Endothelial cell of umbilical vein (primary cell): ENCODE measurements at regions not wholly inside any gene's neighbourhood (a gene's known extent, or its start where the extent isn't known, plus 50 kb on each side); places are given as distances from the start of the nearest gene placed in this dataset.

ENCODE experiments used
- BruUV-seq: library from RNA; stranded (reverse); fragments of 400-500 nt; replicated peaks from 2 replicates; lab custom pipeline; 2021; lab: Mats Ljungman, UMichigan
- CTCF ChIA-PET: fragments of 300-600, 350-600 bp; sonication (Branson Sonifier 250); formaldehyde crosslinking; loops from one replicate; lab custom pipeline; 2021; ENCODE audit warnings: antibody characterized with exemption, inconsistent platforms; lab: Charles Lee
- POLR2A ChIA-PET: fragments of 300-600, 350-600 bp; sonication (Branson Sonifier 250); formaldehyde crosslinking; loops from one replicate; lab custom pipeline; 2021; ENCODE audit warnings: antibody characterized with exemption, inconsistent platforms; lab: Charles Lee
- DNase-seq: peaks from one replicate; pipeline ENCODE4 v3.0.0-alpha.2; 2011; ENCODE audit warnings: low read depth, low spot score
- FAIRE-seq: peaks from 2 replicates; lab custom pipeline; 2011; peaks lifted over from hg19 to GRCh38; lab: Jason Lieb, UNC
- H2AFZ ChIP-seq: 2 replicates; pipeline ENCODE4 v1.6.0; 2012; ENCODE audit warnings: low read depth, low read length, control low read depth, inconsistent platforms
- H3K27ac ChIP-seq: 2 replicates; pipeline ENCODE4 v1.5.1; 2011; ENCODE audit warnings: low read depth, mild to moderate bottlenecking, control low read depth, low read length, moderate library complexity; ENCODE audit not compliant: insufficient read depth
- H3K27me3 ChIP-seq, 2 experiments: 2 replicates each; pipeline versions ENCODE4 v1.6.0 to v1.6.1; 2011; ENCODE audit warnings: low read length in 2 of 2, mixed read lengths in 1 of 2; ENCODE audit not compliant: control insufficient read depth in 2 of 2, insufficient read depth in 2 of 2
- H3K36me3 ChIP-seq, 2 experiments: 2 replicates in 1 of 2; 3 replicates in 1 of 2; pipeline ENCODE4 v1.5.1; 2011; ENCODE audit warnings: low read length in 2 of 2, mild to moderate bottlenecking in 1 of 2, moderate library complexity in 1 of 2; ENCODE audit not compliant: control insufficient read depth in 2 of 2, insufficient read depth in 2 of 2; ENCODE audit errors: extremely low read depth in 1 of 2
- H3K4me1 ChIP-seq: 3 replicates; pipeline ENCODE4 v1.5.1; 2011; ENCODE audit warnings: mild to moderate bottlenecking, low read length; ENCODE audit not compliant: control insufficient read depth, insufficient read depth; ENCODE audit errors: extremely low read depth
- H3K4me2 ChIP-seq: 2 replicates; pipeline ENCODE4 v1.6.1; 2011; ENCODE audit warnings: low read length, control low read depth, mixed read lengths; ENCODE audit not compliant: insufficient read depth
- H3K4me3 ChIP-seq, 3 experiments: fragments of 200-600 bp in 1 of 3; sonication (generic), shearing (Covaris generic) in 1 of 3; replicated peaks in 1 of 3; 2 replicates each; pipeline ENCODE4 v1.5.1; 2011 to 2016; ENCODE audit warnings: control low read depth in 3 of 3, low read length in 3 of 3, mild to moderate bottlenecking in 2 of 3, inconsistent platforms in 1 of 3, low read depth in 1 of 3, moderate library complexity in 1 of 3; ENCODE audit not compliant: insufficient read depth in 1 of 3
- H3K79me2 ChIP-seq: 2 replicates; pipeline ENCODE4 v1.6.0; 2012; ENCODE audit warnings: low read length, inconsistent platforms; ENCODE audit not compliant: control insufficient read depth, insufficient read depth
- H3K9ac ChIP-seq: replicated peaks from 2 replicates; pipeline ENCODE3; 2011; ENCODE audit warnings: low read length, control low read depth; ENCODE audit not compliant: insufficient read depth; ENCODE audit errors: extremely low read depth
- H3K9me1 ChIP-seq: replicated peaks from 3 replicates; pipeline ENCODE4 v1.6.0; 2011; ENCODE audit warnings: mild to moderate bottlenecking, low read length; ENCODE audit not compliant: control insufficient read depth, insufficient read depth; ENCODE audit errors: extremely low read depth
- H3K9me3 ChIP-seq: replicated peaks from 2 replicates; pipeline ENCODE4 v1.5.1; 2012; ENCODE audit warnings: low read length, inconsistent platforms; ENCODE audit not compliant: control insufficient read depth, insufficient read depth
- H4K20me1 ChIP-seq: replicated peaks from 2 replicates; pipeline ENCODE3; 2011; ENCODE audit warnings: mild to moderate bottlenecking, low read length; ENCODE audit not compliant: control insufficient read depth, insufficient read depth; ENCODE audit errors: extremely low read depth
- CTCF ChIP-seq, 2 donors: IDR thresholded peaks; 1 replicate in 1 of 2; 2 replicates in 1 of 2; pipeline ENCODE4 v1.5.1; 2011; ENCODE audit warnings: low read length in 2 of 2, mild to moderate bottlenecking in 2 of 2, moderate library complexity in 2 of 2, control low read depth in 1 of 2, inconsistent platforms in 1 of 2, low read depth in 1 of 2; ENCODE audit not compliant: insufficient read depth in 1 of 2; ENCODE audit errors: extremely low read depth in 1 of 2
- EZH2 ChIP-seq: IDR thresholded peaks from 2 replicates; pipeline ENCODE4 v1.6.1; 2012; ENCODE audit warnings: borderline replicate concordance, low read depth, mild to moderate bottlenecking, moderate library complexity, low read length, inconsistent platforms; ENCODE audit not compliant: severe bottlenecking
- FOS ChIP-seq: IDR thresholded peaks from 2 replicates; pipeline ENCODE4 v1.6.1; 2011; ENCODE audit warnings: mild to moderate bottlenecking, low read length, moderate library complexity, borderline replicate concordance; ENCODE audit not compliant: insufficient read depth
- GATA2 ChIP-seq: IDR thresholded peaks from 2 replicates; pipeline ENCODE4 v1.7.0; 2011; ENCODE audit warnings: low read depth, mild to moderate bottlenecking, moderate library complexity, mixed read lengths, low read length; ENCODE audit not compliant: insufficient read length, insufficient read depth
- JUN ChIP-seq: IDR thresholded peaks from 2 replicates; pipeline ENCODE4 v1.6.1; 2011; ENCODE audit warnings: borderline replicate concordance, low read depth; ENCODE audit not compliant: insufficient read length, insufficient read depth
- MAX ChIP-seq: IDR thresholded peaks from 2 replicates; pipeline ENCODE4 v1.6.1; 2011; ENCODE audit not compliant: insufficient read depth, insufficient read length
- MYC ChIP-seq: IDR thresholded peaks from one replicate; pipeline ENCODE4 v1.6.1; 2011; ENCODE audit warnings: mild to moderate bottlenecking, low read depth, low read length
- POLR2A ChIP-seq: IDR thresholded peaks from 2 replicates; pipeline ENCODE4 v1.6.1; 2012; ENCODE audit warnings: low read depth, mild to moderate bottlenecking, control low read depth, low read length
- POLR2AphosphoS5 ChIP-seq: IDR thresholded peaks from 2 replicates; pipeline ENCODE4 v1.6.1; 2012; ENCODE audit warnings: low read depth, mild to moderate bottlenecking, control low read depth, low read length, moderate library complexity; ENCODE audit not compliant: insufficient read depth
- dilution Hi-C: fragments of 300-500 bp; cut with MboI; formaldehyde crosslinking; loops from one replicate; pipeline ENCODE4 v1.15.0; 2019; ENCODE audit warnings: low sequenced_read_pairs; ENCODE audit not compliant: extremely low pct_ligation_motif_present
- intact Hi-C: fragments of 100-400 bp; cut with micrococcal nuclease; formaldehyde crosslinking; loops from one replicate; pipeline ENCODE4 v1.10.0; 2022

GRCh38 chr9:84512493-84512892 is 157.0 kb upstream of the NTRK2 start:
- Histone ChIP-seq H2AFZ (no peak overlapping the region), H4K20me1 (no peaks in the 10 kb centered on the region), H3K79me2 (no peaks in the 10 kb centered on the region), H3K27me3 (no peaks in the 10 kb centered on the region), H3K4me1 (no peaks in the 10 kb centered on the region), H3K4me2 (no peak overlapping the region), H3K36me3 (no peaks in the 10 kb centered on the region), H3K9me3 (no peaks in the 10 kb centered on the region), H3K9ac (no peak overlapping the region), H3K9me1 (no peaks in the 10 kb centered on the region), H3K27ac (no peak overlapping the region), H3K4me3 (no peak overlapping the region)
- intact Hi-C loops (no loop called here), dilution Hi-C loops (no loop called here)
- FAIRE-seq (no peak), DNase-seq (no peak)
- no TSS peak for BruUV-seq
- TF ChIP-seq MYC (no peak), JUN (no peak), POLR2A (no peak)
- ChIA-PET POLR2A (no interaction called here), CTCF (no interaction called here)

- H2AFZ ChIP-seq: no peak overlapping the region
- H3K27ac ChIP-seq: no peak overlapping the region
- CTCF ChIA-PET: no interaction called here
- H4K20me1 ChIP-seq: no peaks in the 10 kb centered on the region
- no peaks in the 10 kb centered on the region for H3K4me1 ChIP-seq
- no peak overlapping the region for H3K4me2 ChIP-seq
- POLR2A ChIA-PET: no interaction called here
- H3K9me3 ChIP-seq: no peaks in the 10 kb centered on the region
- H3K27me3 ChIP-seq: no peaks in the 10 kb centered on the region
- dilution Hi-C loops: no loop called here
- H3K9ac ChIP-seq: no peak overlapping the region
- TF ChIP-seq EZH2: no peak
- no peak for TF ChIP-seq CTCF (IDR thresholded peaks at IDR 0.05; ENCODE audit: extremely low read depth in 1 of 2, insufficient read depth in 1 of 2, low read depth in 1 of 2, low read length in 2 of 2)
- TF ChIP-seq MAX: no peak
- no peak for TF ChIP-seq GATA2
- no peak for TF ChIP-seq POLR2AphosphoS5
- no peak for TF ChIP-seq FOS
- no peak for TF ChIP-seq JUN
- intact Hi-C loops: no loop called here
- DNase-seq (no peak), FAIRE-seq (no peak)
- no peak overlapping the region for H3K4me3 ChIP-seq
- H3K9me1 ChIP-seq: no peaks in the 10 kb centered on the region
- H3K36me3 ChIP-seq: no peaks in the 10 kb centered on the region
- H3K79me2 ChIP-seq: no peaks in the 10 kb centered on the region
- BruUV-seq: no TSS peak
Measured at GRCh38 chr9:84513473-84513872, 156.1 kb upstream of the NTRK2 start.
